RCC 7860 (cell line): ENCODE measurements at regions not wholly inside any gene's neighbourhood (a gene's known extent, or its start where the extent isn't known, plus 50 kb on each side); places are given as distances from the start of the nearest gene placed in this dataset.
"Not testable (repeated sequence)": the region's sequence is repeated elsewhere in the genome, so short reads cannot be mapped to it uniquely, and the experiment has no call there.

Experiments used
- DNase-seq: peaks from one replicate; pipeline ENCODE4 v3.0.0-alpha.2; 2015; ENCODE audit warnings: low spot score
- FAIRE-seq: peaks from 2 replicates; lab custom pipeline; 2012; peaks lifted over from hg19 to GRCh38; lab: Jason Lieb, UNC

GRCh38 chr2:167331636-167332232 is 443.5 kb downstream of the XIRP2 start:
- no peak for DNase-seq
- no peak for FAIRE-seq

GRCh38 chr2:167328808-167329207 is 440.5 kb downstream of the XIRP2 start:
- not testable (repeated sequence) for DNase-seq, FAIRE-seq

- FAIRE-seq (no peak), DNase-seq (no peak)
Observed at GRCh38 chr2:167322795-167323194, 434.5 kb downstream of the XIRP2 start.

- no peak for DNase-seq
- FAIRE-seq, result no peak
Observed at GRCh38 chr2:167318581-167318980, 430.3 kb downstream of the XIRP2 start.

GRCh38 chr2:167310442-167310841 is 422.2 kb downstream of the XIRP2 start:
- FAIRE-seq (no peak), DNase-seq (no peak)
